ENCODE measurements at regions not wholly inside any gene's neighbourhood (a gene's known extent, or its start where the extent isn't known, plus 50 kb on each side); places are given as distances from the start of the nearest gene placed in this dataset.

DNA sequence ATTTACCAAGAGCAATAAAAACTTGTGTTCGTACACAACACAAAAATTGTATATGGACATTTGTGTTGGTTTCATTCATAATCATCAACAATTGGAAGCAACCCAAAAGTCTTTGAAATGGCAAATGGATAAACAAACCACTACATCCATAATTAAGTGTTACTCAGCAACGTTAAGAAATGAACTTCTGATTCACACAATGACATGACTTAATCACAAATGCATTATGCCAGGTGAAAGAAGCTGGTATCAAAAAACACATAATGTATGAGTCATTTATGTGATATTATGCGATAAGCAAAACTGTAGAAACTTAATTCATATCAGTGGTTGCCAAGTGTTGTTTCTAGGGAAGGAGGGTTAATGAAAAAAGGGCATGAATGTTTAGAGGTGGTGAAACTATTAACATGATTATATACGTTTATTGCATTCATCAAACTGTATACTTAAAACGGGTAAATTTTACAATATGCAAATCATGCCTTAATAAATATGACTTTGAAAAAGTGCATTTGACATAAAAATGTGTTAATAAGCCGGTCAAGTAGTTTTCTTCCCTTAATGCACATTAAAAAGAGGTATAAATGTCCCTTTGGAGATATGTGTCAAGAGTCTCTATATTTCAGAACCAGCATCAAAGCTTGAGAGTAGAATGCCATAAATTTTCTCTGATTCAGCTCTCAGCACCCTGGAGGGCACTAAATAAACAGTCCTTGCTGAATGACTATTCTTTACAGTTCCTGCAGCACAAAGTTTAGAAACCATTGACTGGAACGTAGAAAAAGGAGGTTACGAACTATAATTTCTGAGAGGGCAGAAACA, 84.8 kb upstream of the GRM3 start:
- no peak for TF ChIP-seq EZH2 (IDR thresholded peaks at IDR 0.05; ENCODE audit: low read length)
- TF ChIP-seq, protein P1, sequence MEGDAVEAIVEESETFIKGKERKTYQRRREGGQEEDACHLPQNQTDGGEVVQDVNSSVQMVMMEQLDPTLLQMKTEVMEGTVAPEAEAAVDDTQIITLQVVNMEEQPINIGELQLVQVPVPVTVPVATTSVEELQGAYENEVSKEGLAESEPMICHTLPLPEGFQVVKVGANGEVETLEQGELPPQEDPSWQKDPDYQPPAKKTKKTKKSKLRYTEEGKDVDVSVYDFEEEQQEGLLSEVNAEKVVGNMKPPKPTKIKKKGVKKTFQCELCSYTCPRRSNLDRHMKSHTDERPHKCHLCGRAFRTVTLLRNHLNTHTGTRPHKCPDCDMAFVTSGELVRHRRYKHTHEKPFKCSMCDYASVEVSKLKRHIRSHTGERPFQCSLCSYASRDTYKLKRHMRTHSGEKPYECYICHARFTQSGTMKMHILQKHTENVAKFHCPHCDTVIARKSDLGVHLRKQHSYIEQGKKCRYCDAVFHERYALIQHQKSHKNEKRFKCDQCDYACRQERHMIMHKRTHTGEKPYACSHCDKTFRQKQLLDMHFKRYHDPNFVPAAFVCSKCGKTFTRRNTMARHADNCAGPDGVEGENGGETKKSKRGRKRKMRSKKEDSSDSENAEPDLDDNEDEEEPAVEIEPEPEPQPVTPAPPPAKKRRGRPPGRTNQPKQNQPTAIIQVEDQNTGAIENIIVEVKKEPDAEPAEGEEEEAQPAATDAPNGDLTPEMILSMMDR (optimal IDR thresholded peaks at IDR 0.05 in 1 of 3, IDR thresholded peaks at IDR 0.05 in 1 of 3, conservative IDR thresholded peaks at IDR 0.05 in 1 of 3; ENCODE audit: extremely low read depth in 1 of 3, insufficient read depth in 2 of 3, low read length in 3 of 3): no peak
- Histone ChIP-seq H3K4me2 (ENCODE audit: control insufficient read depth, extremely low read depth, insufficient read depth, low read depth, low read length) (no peak overlapping the region), H3K27me3 (ENCODE audit: control insufficient read depth, extremely low read depth, insufficient read depth, low read length) (no peaks in the 10 kb centered on the region), H2AFZ (ENCODE audit: control insufficient read depth, low read length) (no peak overlapping the region), H3K36me3 (ENCODE audit: control insufficient read depth in 2 of 2, extremely low read depth in 1 of 2, insufficient read depth in 2 of 2, low read length in 2 of 2) (no peaks in the 10 kb centered on the region), H3K4me1 (ENCODE audit: control insufficient read depth, extremely low read depth, insufficient read depth, low read length) (no peaks in the 10 kb centered on the region), H4K20me1 (ENCODE audit: control insufficient read depth, extremely low read depth, insufficient read depth, low read length) (no peaks in the 10 kb centered on the region), H3K9me3 (ENCODE audit: control insufficient read depth, low read depth, low read length) (no peaks in the 10 kb centered on the region), H3K4me3 (ENCODE audit: control insufficient read depth in 2 of 3, extremely low read depth in 1 of 3, insufficient read depth in 2 of 3, low read depth in 1 of 3, low read length in 3 of 3) (no peak overlapping the region), H3K9me1 (ENCODE audit: control insufficient read depth, extremely low read depth, insufficient read depth, low read length) (no peaks in the 10 kb centered on the region), H3K79me2 (ENCODE audit: control insufficient read depth, insufficient read depth, low read length) (no peaks in the 10 kb centered on the region), H3K27ac (ENCODE audit: control insufficient read depth, insufficient read depth, low read length) (no peak overlapping the region), H3K9ac (ENCODE audit: control insufficient read depth, extremely low read depth, insufficient read depth, low read length) (no peak overlapping the region)
- FAIRE-seq (no peak), DNase-seq (ENCODE audit: low read depth, low spot score) (no peak)
- dilution Hi-C loops (cut with MboI; ENCODE audit: extremely low pct_ligation_motif_present, low sequenced_read_pairs): no loop called here

DNA sequence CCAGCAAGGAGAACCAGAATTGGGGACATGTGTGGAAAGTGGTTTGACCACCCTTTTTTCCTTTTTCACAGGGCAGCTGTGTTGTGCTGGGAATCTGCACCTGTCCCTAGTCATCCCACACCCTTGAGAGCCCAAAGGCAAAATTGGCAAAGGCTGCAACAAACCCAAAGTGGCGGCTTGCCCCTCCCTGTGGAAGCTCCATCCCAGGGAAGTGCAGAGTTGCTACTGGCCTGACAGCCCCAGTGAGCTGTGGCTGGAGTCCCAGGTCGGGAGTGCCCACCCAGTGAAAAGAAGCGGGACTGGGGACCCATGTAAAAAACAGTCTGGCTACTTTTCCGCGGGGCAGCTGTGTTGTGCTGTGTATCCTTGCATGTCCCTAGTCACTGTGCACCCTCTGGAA, 109.1 kb upstream of the GRM3 start:
- H3K27me3 ChIP-seq (ENCODE audit: control insufficient read depth, extremely low read depth, insufficient read depth, low read length): no peaks in the 10 kb centered on the region
- TF ChIP-seq EZH2 (IDR thresholded peaks at IDR 0.05; ENCODE audit: low read length): no peak
- TF ChIP-seq, protein P1 (optimal IDR thresholded peaks at IDR 0.05 in 1 of 3, IDR thresholded peaks at IDR 0.05 in 1 of 3, conservative IDR thresholded peaks at IDR 0.05 in 1 of 3; ENCODE audit: extremely low read depth in 1 of 3, insufficient read depth in 2 of 3, low read length in 3 of 3): no peak
- no peaks in the 10 kb centered on the region for H3K79me2 ChIP-seq (ENCODE audit: control insufficient read depth, insufficient read depth, low read length)
- no peaks in the 10 kb centered on the region for H3K9me1 ChIP-seq (ENCODE audit: control insufficient read depth, extremely low read depth, insufficient read depth, low read length)
- H3K27ac ChIP-seq (ENCODE audit: control insufficient read depth, insufficient read depth, low read length): no peak overlapping the region
- no peaks in the 10 kb centered on the region for H3K4me1 ChIP-seq (ENCODE audit: control insufficient read depth, extremely low read depth, insufficient read depth, low read length)
- H3K4me3 ChIP-seq (ENCODE audit: control insufficient read depth in 2 of 3, extremely low read depth in 1 of 3, insufficient read depth in 2 of 3, low read depth in 1 of 3, low read length in 3 of 3): no peak overlapping the region
- H3K9ac ChIP-seq (ENCODE audit: control insufficient read depth, extremely low read depth, insufficient read depth, low read length): no peak overlapping the region
- H3K36me3 ChIP-seq (ENCODE audit: control insufficient read depth in 2 of 2, extremely low read depth in 1 of 2, insufficient read depth in 2 of 2, low read length in 2 of 2): no peaks in the 10 kb centered on the region
- H3K4me2 ChIP-seq (ENCODE audit: control insufficient read depth, extremely low read depth, insufficient read depth, low read depth, low read length): no peak overlapping the region
- no peak overlapping the region for H2AFZ ChIP-seq (ENCODE audit: control insufficient read depth, low read length)
- no peak for DNase-seq (ENCODE audit: low read depth, low spot score)
- no peak for FAIRE-seq
- dilution Hi-C loops (cut with MboI; ENCODE audit: extremely low pct_ligation_motif_present, low sequenced_read_pairs): no loop called here
- H3K9me3 ChIP-seq (ENCODE audit: control insufficient read depth, low read depth, low read length): no peaks in the 10 kb centered on the region
- H4K20me1 ChIP-seq (ENCODE audit: control insufficient read depth, extremely low read depth, insufficient read depth, low read length): no peaks in the 10 kb centered on the region

All from keratinocyte (primary cell).